HG02870 (cell line): ENCODE measurements at regions not wholly inside any gene's neighbourhood (a gene's known extent, or its start where the extent isn't known, plus 50 kb on each side); places are given as distances from the start of the nearest gene placed in this dataset.

Experiments
- ATAC-seq: cut with Tn5 transposase; IDR thresholded peaks from one replicate; pipeline ENCODE4 v1.9.1; 2021; ENCODE audit warnings: mild to moderate bottlenecking, moderate library complexity; ENCODE audit not compliant: unreplicated experiment

DNA sequence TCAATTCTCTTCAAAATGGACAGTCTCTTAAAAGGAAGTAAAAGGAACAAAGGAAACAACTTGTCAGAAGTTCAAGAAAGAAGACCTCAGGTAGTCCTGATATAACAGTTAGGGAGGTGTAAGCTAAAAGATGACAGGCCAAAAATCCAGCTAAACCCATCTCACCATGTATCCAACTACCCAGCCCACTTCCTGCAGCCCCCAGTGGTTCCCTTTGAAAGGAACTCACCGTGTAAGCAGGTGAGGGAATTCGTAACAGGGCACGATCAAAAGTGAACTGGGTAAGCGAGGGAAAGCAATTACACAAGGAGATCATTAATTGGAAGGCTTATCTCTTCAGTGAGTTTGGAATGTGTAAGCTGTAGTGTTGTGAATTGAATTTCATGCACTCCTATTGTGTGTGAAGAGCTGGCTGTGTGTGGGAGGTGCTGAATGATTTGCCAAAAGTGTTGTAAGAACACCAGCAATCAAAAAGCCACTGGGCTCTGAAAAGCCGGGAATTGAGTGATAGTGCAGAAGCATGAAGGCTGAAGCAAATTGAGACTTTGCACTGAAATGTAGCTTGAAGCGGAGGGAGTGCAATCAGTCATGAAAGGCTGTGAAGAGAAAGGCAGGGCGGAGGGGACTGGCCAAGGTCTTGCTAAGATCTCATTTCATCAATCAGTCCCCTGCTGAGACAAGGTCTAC is 914.2 kb upstream of the LCORL start:
- no peak for ATAC-seq

DNA sequence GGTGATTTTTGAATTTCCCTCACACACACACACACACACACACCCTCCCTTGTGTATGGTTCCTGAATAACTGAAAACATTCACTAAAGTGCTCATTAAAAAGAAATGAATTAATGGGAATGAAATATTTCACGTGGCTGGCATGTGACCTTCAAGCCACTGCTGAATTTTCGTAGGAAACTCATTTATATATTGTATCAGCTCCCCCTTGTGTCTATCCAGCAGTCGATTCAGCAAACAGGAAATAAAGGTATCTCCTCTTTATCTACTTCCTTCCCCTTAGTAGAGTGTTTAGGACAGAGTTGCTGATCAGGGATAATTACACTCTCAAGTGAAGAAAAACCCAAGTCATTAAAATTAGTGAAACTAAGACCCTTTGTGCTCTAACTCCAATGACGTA is 912.6 kb upstream of the LCORL start:
- no peak for ATAC-seq

GRCh38 chr4:18932730-18933339 is 911.3 kb upstream of the LCORL start:
- ATAC-seq, result no peak

DNA sequence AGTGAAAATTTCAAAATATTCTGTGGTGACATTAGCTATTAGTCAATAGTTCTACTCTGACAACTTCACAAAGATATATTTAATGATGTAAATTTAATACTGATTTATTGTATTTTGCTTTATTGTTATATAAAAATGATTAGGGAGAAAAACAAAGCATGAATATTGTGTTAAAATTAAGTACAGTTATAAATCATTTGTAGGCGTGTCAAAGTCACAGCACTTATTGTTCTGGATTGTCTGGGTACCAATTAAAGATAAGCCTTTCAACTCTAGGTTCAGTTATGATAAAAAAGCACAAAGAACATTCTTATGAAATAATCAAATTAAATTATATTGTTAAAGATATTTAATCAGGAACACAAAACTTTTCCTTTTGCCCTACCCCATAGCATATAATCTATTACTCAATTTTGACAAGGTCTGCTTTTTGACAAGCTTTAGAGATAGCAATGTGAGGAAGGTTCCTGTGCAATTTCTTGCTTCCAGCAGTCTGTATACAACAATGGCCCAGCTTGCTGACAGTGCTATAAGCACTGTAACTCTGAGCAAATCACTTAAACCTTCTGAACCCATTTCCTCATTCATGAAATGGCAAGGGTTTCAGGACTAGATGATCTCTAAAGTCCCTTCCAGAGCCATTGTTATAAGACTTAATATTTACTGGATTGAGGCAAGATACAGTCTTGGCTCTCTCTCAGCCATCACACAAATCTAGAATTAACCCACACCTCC is 910.3 kb upstream of the LCORL start:
- no peak for ATAC-seq

- ATAC-seq, result no peak
Observed at GRCh38 chr4:18930487-18930886, 908.9 kb upstream of the LCORL start.

DNA sequence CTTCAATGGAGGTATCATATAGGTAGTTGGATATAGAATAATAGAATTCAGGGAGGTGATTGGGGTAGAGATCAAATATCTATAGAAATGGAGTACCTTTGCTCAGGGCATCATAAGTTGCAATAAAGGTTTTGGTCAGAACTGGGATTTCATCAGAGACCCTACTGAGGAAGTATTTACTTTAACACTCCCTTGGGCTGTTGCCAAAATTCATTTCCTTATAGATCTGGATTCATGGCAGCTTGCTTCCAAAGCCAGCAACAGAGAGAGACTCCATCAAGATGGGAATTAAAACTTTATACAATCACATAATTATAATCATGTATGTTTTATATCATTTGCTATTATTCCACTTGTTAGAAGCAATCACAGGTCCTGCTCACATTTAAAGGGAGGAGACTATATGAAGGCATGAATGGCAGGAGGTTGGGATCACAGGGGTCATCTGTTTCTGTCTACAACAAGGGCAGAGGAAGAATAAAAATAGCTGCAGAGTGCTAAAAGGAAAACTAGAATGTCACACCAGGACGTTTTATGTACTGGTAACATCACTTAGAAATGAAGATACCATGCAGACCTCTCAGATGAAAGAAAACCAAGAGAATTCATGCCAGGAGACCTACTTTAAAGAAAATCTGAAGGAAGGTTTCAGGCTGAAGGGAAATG is 902.1 kb upstream of the LCORL start:
- ATAC-seq, result no peak

DNA sequence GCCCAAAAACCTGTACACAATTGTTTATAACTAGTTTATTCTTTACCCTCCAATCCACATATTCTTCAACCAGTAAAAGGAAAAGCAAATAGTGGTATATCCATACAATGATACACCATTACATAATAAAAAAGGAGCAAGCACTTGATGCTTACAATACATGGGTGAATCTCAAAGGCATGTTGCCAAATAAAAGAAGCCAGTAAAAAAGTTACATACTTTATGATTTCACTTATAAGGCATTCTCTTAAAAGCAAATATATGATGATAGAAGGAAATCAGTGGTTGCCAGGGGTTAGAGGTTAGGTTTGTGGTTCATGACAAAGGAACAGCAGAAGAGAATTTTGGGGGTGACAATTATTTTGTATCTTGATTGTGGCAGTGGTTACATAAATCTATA is 896.1 kb upstream of the LCORL start:
- ATAC-seq, result no peak

DNA sequence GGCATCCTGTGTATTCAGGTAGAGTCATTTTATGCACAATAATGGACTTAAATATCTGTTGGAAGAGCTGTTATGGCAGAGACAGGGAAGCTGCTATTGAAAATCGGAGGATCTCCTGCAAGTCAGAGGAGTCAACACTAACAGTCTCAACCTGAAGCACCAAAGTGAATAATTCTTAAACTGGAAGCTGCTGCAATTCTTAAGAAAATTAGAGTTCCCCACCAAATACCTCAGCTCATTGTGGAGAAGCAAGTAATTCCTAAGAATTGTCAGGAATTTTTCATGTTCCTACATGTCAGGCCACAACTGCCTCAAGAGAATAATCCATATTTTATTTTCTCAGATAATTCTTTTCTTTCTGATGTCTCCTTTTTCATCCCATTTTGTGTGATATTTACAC is 892.6 kb upstream of the LCORL start:
- ATAC-seq, result no peak

DNA sequence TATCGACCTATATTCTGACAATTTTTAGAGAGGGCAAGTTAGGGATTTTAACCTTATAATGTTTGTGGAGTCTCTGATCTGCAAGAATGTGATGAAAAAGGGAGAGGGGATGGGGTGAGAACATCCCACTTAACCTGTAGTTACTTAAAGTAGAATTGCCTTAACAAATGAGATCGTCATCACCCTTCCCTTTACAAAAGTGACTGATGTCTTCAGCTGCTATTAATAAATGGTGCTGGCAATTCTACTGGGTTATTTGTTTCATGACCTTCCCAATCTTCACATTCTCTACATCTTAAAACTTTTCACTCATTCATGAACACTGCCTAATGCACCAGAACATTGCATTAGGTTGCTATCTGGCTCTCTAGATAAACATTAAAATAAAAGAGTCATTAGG is 873.4 kb upstream of the LCORL start:
- ATAC-seq, result no peak

- ATAC-seq, result no peak
Observed at GRCh38 chr4:18882468-18882867, 860.9 kb upstream of the LCORL start.

DNA sequence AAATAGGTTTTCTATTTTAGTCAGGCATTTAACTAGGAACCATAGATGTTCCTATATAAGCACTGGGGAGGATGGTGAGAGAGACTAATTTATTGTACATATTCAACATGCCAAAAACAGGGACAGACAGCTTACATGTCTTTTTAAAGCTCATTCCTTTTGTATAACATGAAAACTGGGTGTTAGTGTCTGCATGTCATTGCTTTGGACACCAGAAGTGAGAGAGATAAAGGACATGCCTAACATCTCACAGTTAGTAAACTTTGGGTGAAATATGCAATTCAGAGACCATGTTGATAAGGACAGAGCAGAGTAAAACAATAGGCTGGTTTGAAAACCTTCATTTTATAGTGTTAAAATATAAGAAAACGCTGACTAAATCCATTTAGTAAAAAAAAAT is 860.0 kb upstream of the LCORL start:
- no peak for ATAC-seq

DNA sequence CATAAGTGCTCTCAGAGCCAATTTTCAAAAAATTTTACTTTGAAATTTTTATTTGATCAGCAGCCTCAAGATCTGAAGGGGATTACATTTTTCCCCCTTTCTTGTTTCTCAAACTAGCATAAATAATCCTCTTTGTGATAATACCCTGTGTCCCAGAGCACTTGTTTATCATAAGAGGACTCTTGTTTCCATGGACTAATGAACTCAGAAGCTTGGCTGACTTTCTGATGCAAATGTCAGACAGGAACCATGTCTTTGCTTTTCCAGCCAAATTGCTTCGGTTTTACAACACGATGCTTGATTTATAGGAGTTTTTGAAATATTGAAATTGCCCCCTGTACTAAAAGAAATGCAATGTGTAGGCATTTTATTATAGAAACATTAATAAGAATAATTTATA is 859.3 kb upstream of the LCORL start:
- ATAC-seq, result no peak

- no peak for ATAC-seq
Observed at GRCh38 chr4:18878561-18878960, 857.0 kb upstream of the LCORL start.

- no peak for ATAC-seq
Observed at GRCh38 chr4:18869166-18869565, 847.6 kb upstream of the LCORL start.

GRCh38 chr4:18860836-18861530 is 839.4 kb upstream of the LCORL start:
- ATAC-seq, result no peak

- no peak for ATAC-seq
Observed at GRCh38 chr4:18859468-18859867, 837.9 kb upstream of the LCORL start.

- ATAC-seq, result no peak
Observed at GRCh38 chr4:18858229-18858922, 836.8 kb upstream of the LCORL start.

DNA sequence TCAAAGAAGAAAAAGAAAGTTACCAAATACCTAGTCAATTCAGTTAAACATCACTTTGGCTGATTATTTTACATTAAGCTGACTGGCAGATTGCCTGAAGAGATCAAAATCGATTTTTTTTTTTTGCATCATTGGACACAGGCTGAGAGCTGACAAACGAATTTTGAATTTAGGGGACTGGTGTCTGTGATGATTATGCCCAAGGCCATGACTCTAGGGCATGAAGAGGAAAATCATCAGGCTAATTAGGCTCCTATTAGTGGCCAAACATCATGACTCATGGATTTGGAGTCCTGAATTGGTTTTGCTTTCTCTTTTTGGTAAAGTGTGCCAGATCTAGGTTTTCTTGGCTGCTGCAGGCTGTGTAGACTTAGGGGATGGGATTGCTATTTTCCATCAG is 829.3 kb upstream of the LCORL start:
- no peak for ATAC-seq

DNA sequence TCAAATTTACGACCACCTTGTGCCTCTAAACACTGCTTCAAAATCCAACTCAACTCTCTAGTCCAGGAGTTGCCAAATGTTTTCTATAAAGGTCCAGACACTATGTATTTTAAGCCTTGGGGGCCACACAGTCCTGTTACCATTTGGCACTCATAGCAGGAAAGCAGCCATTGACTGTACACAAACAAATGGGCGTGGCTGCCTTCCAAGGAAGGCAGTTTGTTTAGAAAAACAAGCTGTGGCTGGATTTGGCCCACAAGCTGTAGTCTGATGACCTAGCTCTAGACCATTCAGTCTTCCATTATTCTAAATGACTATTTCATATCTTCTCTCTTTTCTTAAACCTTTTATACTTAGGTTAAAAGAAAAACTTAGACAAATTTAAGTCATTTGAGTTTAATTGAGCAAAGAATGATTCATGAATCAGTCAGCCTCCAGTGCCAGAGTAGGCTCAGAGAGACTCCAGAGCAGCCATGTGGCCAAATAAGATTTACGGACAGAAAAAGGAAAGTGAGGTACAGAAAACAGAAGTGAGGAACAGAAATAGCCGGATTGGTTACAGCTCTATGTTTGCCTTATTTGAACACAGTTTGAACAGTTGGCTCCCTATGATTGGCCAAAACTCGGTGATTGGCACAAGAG is 825.8 kb upstream of the LCORL start:
- ATAC-seq, result no peak

GRCh38 chr4:18846313-18846712 is 824.8 kb upstream of the LCORL start:
- ATAC-seq, result no peak
